ENCODE measurements at regions not wholly inside any gene's neighbourhood (a gene's known extent, or its start where the extent isn't known, plus 50 kb on each side); places are given as distances from the start of the nearest gene placed in this dataset.

DNA sequence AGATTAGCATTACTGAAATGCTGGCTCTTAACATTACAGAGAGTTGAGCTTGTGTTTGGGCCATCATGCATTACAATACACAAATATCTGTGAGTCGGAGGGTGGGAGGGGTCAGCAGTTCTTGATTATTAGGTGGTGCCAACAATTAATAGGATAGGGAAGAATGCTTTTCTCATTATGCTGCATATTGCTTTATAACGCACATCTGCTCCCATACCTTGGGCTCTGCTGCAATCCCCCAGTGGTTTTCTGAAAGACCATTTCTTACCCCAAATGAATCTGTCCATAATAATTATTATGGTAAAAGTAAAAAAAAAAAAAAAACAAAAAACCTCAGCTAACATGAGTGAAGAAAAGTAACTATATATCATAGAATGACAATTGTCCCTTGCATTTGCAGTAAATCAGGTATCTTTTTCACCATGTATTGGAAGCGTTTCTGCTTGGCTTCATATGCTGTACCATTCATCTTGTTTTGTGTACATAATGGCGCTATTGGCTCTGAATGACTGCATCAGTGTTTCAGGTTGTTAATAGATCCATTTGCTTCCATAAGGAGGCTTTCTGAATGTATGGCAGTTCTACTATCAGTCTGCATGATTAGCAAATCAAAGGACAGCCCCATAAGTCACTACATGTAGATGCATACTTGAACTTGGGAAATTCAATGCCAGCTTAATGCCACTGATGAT, 75.9 kb downstream of the CAVIN4 start:
- no peak for TF ChIP-seq SIN3A (IDR thresholded peaks at IDR 0.05; ENCODE audit: borderline replicate concordance, insufficient read depth, low read length)

DNA sequence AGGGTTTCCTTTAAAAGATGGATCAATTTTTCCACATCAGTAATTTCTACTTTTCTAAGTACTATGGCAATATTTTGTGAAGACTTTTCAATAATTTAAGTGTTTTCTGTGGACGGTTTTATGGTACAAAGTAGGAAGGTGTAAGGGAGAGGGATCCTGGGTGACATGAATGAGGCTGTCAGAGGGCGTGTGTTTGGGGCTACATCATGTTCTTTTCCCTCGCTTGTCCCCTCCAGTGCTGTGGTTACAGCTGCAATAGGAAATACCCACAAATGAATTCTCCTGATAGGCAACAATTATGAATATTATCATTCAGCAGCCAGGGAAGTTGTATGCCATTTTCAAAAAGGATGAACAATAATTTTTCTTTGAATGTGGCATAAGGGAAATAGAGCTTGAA, 83.8 kb downstream of the CAVIN4 start:
- no peak for TF ChIP-seq FOXP2 (optimal IDR thresholded peaks at IDR 0.05; ENCODE audit: borderline replicate concordance, extremely low read depth, extremely low read length, insufficient read depth)
- TF ChIP-seq, protein P1, sequence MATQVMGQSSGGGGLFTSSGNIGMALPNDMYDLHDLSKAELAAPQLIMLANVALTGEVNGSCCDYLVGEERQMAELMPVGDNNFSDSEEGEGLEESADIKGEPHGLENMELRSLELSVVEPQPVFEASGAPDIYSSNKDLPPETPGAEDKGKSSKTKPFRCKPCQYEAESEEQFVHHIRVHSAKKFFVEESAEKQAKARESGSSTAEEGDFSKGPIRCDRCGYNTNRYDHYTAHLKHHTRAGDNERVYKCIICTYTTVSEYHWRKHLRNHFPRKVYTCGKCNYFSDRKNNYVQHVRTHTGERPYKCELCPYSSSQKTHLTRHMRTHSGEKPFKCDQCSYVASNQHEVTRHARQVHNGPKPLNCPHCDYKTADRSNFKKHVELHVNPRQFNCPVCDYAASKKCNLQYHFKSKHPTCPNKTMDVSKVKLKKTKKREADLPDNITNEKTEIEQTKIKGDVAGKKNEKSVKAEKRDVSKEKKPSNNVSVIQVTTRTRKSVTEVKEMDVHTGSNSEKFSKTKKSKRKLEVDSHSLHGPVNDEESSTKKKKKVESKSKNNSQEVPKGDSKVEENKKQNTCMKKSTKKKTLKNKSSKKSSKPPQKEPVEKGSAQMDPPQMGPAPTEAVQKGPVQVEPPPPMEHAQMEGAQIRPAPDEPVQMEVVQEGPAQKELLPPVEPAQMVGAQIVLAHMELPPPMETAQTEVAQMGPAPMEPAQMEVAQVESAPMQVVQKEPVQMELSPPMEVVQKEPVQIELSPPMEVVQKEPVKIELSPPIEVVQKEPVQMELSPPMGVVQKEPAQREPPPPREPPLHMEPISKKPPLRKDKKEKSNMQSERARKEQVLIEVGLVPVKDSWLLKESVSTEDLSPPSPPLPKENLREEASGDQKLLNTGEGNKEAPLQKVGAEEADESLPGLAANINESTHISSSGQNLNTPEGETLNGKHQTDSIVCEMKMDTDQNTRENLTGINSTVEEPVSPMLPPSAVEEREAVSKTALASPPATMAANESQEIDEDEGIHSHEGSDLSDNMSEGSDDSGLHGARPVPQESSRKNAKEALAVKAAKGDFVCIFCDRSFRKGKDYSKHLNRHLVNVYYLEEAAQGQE (IDR thresholded peaks at IDR 0.05; ENCODE audit: insufficient read depth in 1 of 2, low read depth in 2 of 2, low read length in 2 of 2) = no peak
- TF ChIP-seq TAF1 (IDR thresholded peaks at IDR 0.05; ENCODE audit: borderline replicate concordance, insufficient read depth, low read length) = no peak

DNA sequence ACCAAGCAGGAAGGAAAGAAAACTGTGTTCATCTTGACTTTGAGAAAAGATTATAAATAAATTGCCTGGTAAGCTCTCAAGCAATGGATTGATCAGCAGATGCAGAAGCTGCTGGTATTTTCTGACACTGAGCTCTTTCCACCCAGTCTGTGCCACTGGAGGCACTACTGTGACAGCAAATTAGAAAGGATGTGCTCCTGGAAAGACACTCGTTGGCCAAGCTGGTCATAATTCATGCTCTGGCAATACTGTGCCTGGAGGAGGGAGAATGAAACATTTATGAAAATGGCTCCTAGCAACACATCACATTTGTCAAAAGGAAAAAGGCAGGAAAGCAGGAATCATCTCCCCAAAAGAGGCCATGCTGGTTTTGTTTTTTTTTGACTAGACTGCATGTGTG, 84.2 kb downstream of the CAVIN4 start:
- TF ChIP-seq TAF1 (IDR thresholded peaks at IDR 0.05; ENCODE audit: borderline replicate concordance, insufficient read depth, low read length) (no peak), POLR2AphosphoS5 (IDR thresholded peaks at IDR 0.05; ENCODE audit: low read depth, low read length) (no peak), FOXP2 (optimal IDR thresholded peaks at IDR 0.05; ENCODE audit: borderline replicate concordance, extremely low read depth, extremely low read length, insufficient read depth) (no peak), SIN3A (IDR thresholded peaks at IDR 0.05; ENCODE audit: borderline replicate concordance, insufficient read depth, low read length) (no peak)
- TF ChIP-seq, protein P1 (IDR thresholded peaks at IDR 0.05; ENCODE audit: insufficient read depth in 1 of 2, low read depth in 2 of 2, low read length in 2 of 2) = no peak

DNA sequence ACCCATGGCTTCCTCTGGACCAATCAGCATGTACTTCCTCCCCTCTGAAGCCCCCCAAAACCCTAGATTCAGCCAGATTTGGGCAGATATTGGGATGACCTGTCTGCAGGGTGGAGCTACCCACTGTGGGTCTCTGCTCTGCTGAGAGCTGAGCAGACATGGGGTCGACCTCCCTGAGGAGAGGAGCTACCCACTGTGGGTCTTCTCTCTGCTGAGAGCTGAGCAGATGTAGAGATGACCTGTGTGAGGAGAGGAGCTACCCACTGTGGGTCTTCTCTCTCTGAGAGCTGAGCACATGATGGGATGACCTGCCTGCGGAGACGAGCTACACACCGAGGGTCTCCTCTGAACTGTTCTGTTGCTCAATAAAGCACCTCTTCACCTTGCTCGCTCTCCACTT, 89.6 kb downstream of the CAVIN4 start:
- TF ChIP-seq, protein P1 (IDR thresholded peaks at IDR 0.05; ENCODE audit: insufficient read depth in 1 of 2, low read depth in 2 of 2, low read length in 2 of 2) = no peak
- no peak for TF ChIP-seq POLR2AphosphoS5 (IDR thresholded peaks at IDR 0.05; ENCODE audit: low read depth, low read length)

DNA sequence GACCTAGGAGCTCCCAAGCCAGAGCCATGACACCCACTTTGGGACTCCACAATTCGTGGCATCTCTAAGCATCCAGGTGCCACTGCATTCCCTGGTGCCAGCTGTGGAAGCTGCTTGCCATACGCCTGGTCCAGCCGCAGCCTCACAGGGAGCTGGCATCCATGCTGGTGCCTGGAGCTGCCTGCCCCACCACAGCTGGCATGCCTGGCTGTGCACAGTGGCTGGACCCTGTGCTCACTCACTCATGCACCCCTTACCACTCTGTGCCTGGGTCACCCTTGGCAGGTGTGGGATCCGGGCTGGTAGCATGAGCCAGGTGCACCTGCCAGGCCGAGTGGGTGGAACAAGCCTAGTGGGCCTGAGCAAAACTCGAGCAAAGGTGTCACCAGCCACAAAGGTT, 90.1 kb downstream of the CAVIN4 start:
- TF ChIP-seq POLR2AphosphoS5 (IDR thresholded peaks at IDR 0.05; ENCODE audit: low read depth, low read length) (no peak), TAF1 (IDR thresholded peaks at IDR 0.05; ENCODE audit: borderline replicate concordance, insufficient read depth, low read length) (no peak), FOXP2 (optimal IDR thresholded peaks at IDR 0.05; ENCODE audit: borderline replicate concordance, extremely low read depth, extremely low read length, insufficient read depth) (no peak), SIN3A (IDR thresholded peaks at IDR 0.05; ENCODE audit: borderline replicate concordance, insufficient read depth, low read length) (no peak)
- TF ChIP-seq, protein P1 (IDR thresholded peaks at IDR 0.05; ENCODE audit: insufficient read depth in 1 of 2, low read depth in 2 of 2, low read length in 2 of 2) = no peak
